ENCODE measurements at regions not wholly inside any gene's neighbourhood (a gene's known extent, or its start where the extent isn't known, plus 50 kb on each side); places are given as distances from the start of the nearest gene placed in this dataset.
A peak's percentile ranks its signal among the peaks of the same experiment; 100 is the strongest.

- TF ChIP-seq CTCF (IDR thresholded peaks at IDR 0.05; ENCODE audit: low read depth, low read length, missing input control) = no peak
- no peak for TF ChIP-seq TAF1 (conservative IDR thresholded peaks at IDR 0.05)
- TF ChIP-seq RAD21 (IDR thresholded peaks at IDR 0.05) = no peak
- peak; percentile 13 to 30 for TF ChIP-seq JUND (IDR thresholded peaks at IDR 0.05)
- no peak for TF ChIP-seq MAX (IDR thresholded peaks at IDR 0.05)
- TF ChIP-seq HNF4A (conservative IDR thresholded peaks at IDR 0.05) = no peak
- TF ChIP-seq SP1 (IDR thresholded peaks at IDR 0.05) = no peak
- no peak for TF ChIP-seq REST (IDR thresholded peaks at IDR 0.05)
These were observed 657.5 kb upstream of the TBX3 start for GRCh38 chr12:115341442-115341841.

Measured in liver (tissue), 3 donors.